HG02623 (cell line): ENCODE measurements at regions not wholly inside any gene's neighbourhood (a gene's known extent, or its start where the extent isn't known, plus 50 kb on each side); places are given as distances from the start of the nearest gene placed in this dataset.

Source experiments
- ATAC-seq: cut with Tn5 transposase; IDR thresholded peaks from one replicate; pipeline ENCODE4 v1.9.1; 2021; ENCODE audit warnings: moderate library complexity; ENCODE audit not compliant: unreplicated experiment

- no peak for ATAC-seq
Measured at GRCh38 chr5:98099448-98100105, 673.9 kb upstream of the RGMB start.

- ATAC-seq, result no peak
Measured at GRCh38 chr5:98101131-98101530, 672.3 kb upstream of the RGMB start.

- no peak for ATAC-seq
Measured at GRCh38 chr5:98102936-98103335, 670.5 kb upstream of the RGMB start.

- ATAC-seq, result no peak
Measured at GRCh38 chr5:98103807-98104206, 669.7 kb upstream of the RGMB start.

GRCh38 chr5:98104454-98105188 lies 668.8 kb upstream of the RGMB start:
- no peak for ATAC-seq

- no peak for ATAC-seq
Measured at GRCh38 chr5:98105681-98106080, 667.8 kb upstream of the RGMB start.

- ATAC-seq, result no peak
Measured at GRCh38 chr5:98106116-98107031, 667.1 kb upstream of the RGMB start.

GRCh38 chr5:98108497-98108896 lies 665.0 kb upstream of the RGMB start:
- ATAC-seq, result no peak

GRCh38 chr5:98109561-98110006 lies 663.9 kb upstream of the RGMB start:
- ATAC-seq, result no peak

GRCh38 chr5:98110282-98110691 lies 663.2 kb upstream of the RGMB start:
- no peak for ATAC-seq

GRCh38 chr5:98110791-98111190 lies 662.7 kb upstream of the RGMB start:
- no peak for ATAC-seq

- no peak for ATAC-seq
Measured at GRCh38 chr5:98111686-98112085, 661.8 kb upstream of the RGMB start.

- no peak for ATAC-seq
Measured at GRCh38 chr5:98121036-98121936, 652.2 kb upstream of the RGMB start.

- no peak for ATAC-seq
Measured at GRCh38 chr5:98128271-98128670, 645.2 kb upstream of the RGMB start.

- ATAC-seq, result no peak
Measured at GRCh38 chr5:98128846-98129245, 644.6 kb upstream of the RGMB start.

- ATAC-seq, result no peak
Measured at GRCh38 chr5:98130261-98131035, 643.0 kb upstream of the RGMB start.

- no peak for ATAC-seq
Measured at GRCh38 chr5:98144116-98144515, 629.3 kb upstream of the RGMB start.

- no peak for ATAC-seq
Measured at GRCh38 chr5:98144710-98145109, 628.8 kb upstream of the RGMB start.

- ATAC-seq, result no peak
Measured at GRCh38 chr5:98157368-98157767, 616.1 kb upstream of the RGMB start.

GRCh38 chr5:98158440-98158839 lies 615.0 kb upstream of the RGMB start:
- ATAC-seq, result no peak
